ENCODE measurements at regions not wholly inside any gene's neighbourhood (a gene's known extent, or its start where the extent isn't known, plus 50 kb on each side); places are given as distances from the start of the nearest gene placed in this dataset.

DNA sequence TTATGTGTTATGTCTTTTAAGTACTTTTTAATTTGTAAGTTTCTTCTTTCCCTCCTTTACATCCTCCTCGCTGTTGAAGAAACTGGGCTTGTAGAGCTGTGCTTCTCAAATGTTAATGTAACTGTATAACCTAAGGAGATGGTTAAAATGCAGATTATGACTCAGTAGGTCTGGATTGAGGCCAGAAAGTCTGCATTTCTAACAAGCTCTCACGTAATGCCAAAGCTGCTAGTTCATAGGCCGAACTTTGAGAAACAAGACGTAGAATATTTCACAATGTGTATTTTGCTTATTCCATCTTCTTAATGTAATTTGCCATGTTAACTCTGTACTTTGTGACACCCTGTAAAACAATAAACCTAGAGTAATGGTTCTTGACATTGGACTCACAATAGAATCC lies 193.3 kb upstream of the SYT1 start:
- no peak overlapping the region for H2AK5ac ChIP-seq (ENCODE audit: low read depth, low read length)
- no peaks in the 10 kb centered on the region for H3K9me1 ChIP-seq (ENCODE audit: insufficient read depth, low read length)
- ATAC-seq (ENCODE audit: low read depth) (peak; percentile 63), DNase-seq (peak; percentile 96)
- POLR2A ChIA-PET (ENCODE audit: unreplicated experiment) = no interaction called here
- no peak overlapping the region for H2BK20ac ChIP-seq (ENCODE audit: low read depth, low read length)
- intact Hi-C loops (cut with micrococcal nuclease) (no loop called here), dilution Hi-C loops (cut with HindIII; ENCODE audit: low sequenced_read_pairs, unreplicated experiment) (no loop called here), in situ Hi-C loops (cut with MboI; ENCODE audit: low sequenced_read_pairs) (no loop called here)
- no peak overlapping the region for H3K14ac ChIP-seq (replicated peaks; ENCODE audit: low read depth, low read length)
- no peaks in the 10 kb centered on the region for H3K79me1 ChIP-seq (ENCODE audit: low read depth in 1 of 2, low read length in 2 of 2)
- H4K20me1 ChIP-seq (ENCODE audit: insufficient read depth, low read length) = no peaks in the 10 kb centered on the region
- H3K18ac ChIP-seq (ENCODE audit: low read depth, low read length) = no peak overlapping the region
- no peak overlapping the region for H2AK9ac ChIP-seq (replicated peaks; ENCODE audit: low read depth, low read length, poor library complexity)
- peak overlapping the region; percentile 32 for H2BK5ac ChIP-seq (ENCODE audit: low read depth, low read length, poor library complexity, severe bottlenecking)
- no peaks in the 10 kb centered on the region for H3K4me1 ChIP-seq (ENCODE audit: control insufficient read depth, insufficient read depth, low read length)
- no peak overlapping the region; a peak in 1 of 4 replicates for H4K8ac ChIP-seq (ENCODE audit: low read depth in 2 of 2, low read length in 2 of 2)
- H3K4ac ChIP-seq (ENCODE audit: low read depth, low read length) = no peak overlapping the region
- H3K9me3 ChIP-seq (ENCODE audit: control insufficient read depth, insufficient read depth, low read length) = no peaks in the 10 kb centered on the region
- no peak overlapping the region for H2BK120ac ChIP-seq (ENCODE audit: low read depth, low read length)
- no peak overlapping the region for H3K23ac ChIP-seq (ENCODE audit: low read depth, low read length)
- WGBS, 2 experiments (ENCODE audit: extremely low coverage in 2 of 2, insufficient read length in 1 of 2) = no CpG with 5 or more reads among the region's 4 CpGs
- H2AFZ ChIP-seq (replicated peaks; ENCODE audit: low read length, poor library complexity) = no peak overlapping the region
- no peak overlapping the region for H3K9ac ChIP-seq (ENCODE audit: low read depth, low read length)
- no peak overlapping the region for H3K56ac ChIP-seq (ENCODE audit: extremely low read depth, insufficient read depth, low read length)
- H2BK15ac ChIP-seq (ENCODE audit: low read depth, low read length) = no peak overlapping the region
- H3K36me3 ChIP-seq (ENCODE audit: control insufficient read depth, insufficient read depth, low read length) = no peaks in the 10 kb centered on the region
- TF ChIP-seq MXI1 (IDR thresholded peaks at IDR 0.05; ENCODE audit: borderline replicate concordance, low read depth, low read length) (no peak), NFE2L2 (IDR thresholded peaks at IDR 0.05; ENCODE audit: low read depth, low read length) (no peak), CEBPB (IDR thresholded peaks at IDR 0.05; ENCODE audit: low read depth, low read length) (peak; percentile 86), POLR2A (IDR thresholded peaks at IDR 0.05; ENCODE audit: low read depth, low read length) (no peak), MAZ (IDR thresholded peaks at IDR 0.05; ENCODE audit: borderline replicate concordance, low read depth, low read length) (no peak), FOS (IDR thresholded peaks at IDR 0.05; ENCODE audit: low read depth, low read length) (0 out of 2 replicates have a peak, but pooled peaks have one; percentile 38), CHD1 (IDR thresholded peaks at IDR 0.05; ENCODE audit: low read depth, low read length) (no peak), RCOR1 (IDR thresholded peaks at IDR 0.05; ENCODE audit: insufficient replicate concordance, low read length) (no peak)
- TF ChIP-seq, protein P1, sequence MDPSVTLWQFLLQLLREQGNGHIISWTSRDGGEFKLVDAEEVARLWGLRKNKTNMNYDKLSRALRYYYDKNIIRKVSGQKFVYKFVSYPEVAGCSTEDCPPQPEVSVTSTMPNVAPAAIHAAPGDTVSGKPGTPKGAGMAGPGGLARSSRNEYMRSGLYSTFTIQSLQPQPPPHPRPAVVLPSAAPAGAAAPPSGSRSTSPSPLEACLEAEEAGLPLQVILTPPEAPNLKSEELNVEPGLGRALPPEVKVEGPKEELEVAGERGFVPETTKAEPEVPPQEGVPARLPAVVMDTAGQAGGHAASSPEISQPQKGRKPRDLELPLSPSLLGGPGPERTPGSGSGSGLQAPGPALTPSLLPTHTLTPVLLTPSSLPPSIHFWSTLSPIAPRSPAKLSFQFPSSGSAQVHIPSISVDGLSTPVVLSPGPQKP (IDR thresholded peaks at IDR 0.05; ENCODE audit: borderline replicate concordance, low read depth, low read length) = no peak
- TF ChIP-seq, protein P2, sequence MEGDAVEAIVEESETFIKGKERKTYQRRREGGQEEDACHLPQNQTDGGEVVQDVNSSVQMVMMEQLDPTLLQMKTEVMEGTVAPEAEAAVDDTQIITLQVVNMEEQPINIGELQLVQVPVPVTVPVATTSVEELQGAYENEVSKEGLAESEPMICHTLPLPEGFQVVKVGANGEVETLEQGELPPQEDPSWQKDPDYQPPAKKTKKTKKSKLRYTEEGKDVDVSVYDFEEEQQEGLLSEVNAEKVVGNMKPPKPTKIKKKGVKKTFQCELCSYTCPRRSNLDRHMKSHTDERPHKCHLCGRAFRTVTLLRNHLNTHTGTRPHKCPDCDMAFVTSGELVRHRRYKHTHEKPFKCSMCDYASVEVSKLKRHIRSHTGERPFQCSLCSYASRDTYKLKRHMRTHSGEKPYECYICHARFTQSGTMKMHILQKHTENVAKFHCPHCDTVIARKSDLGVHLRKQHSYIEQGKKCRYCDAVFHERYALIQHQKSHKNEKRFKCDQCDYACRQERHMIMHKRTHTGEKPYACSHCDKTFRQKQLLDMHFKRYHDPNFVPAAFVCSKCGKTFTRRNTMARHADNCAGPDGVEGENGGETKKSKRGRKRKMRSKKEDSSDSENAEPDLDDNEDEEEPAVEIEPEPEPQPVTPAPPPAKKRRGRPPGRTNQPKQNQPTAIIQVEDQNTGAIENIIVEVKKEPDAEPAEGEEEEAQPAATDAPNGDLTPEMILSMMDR (conservative IDR thresholded peaks at IDR 0.05; ENCODE audit: low read depth, low read length) = no peak
- TF ChIP-seq, protein P3, sequence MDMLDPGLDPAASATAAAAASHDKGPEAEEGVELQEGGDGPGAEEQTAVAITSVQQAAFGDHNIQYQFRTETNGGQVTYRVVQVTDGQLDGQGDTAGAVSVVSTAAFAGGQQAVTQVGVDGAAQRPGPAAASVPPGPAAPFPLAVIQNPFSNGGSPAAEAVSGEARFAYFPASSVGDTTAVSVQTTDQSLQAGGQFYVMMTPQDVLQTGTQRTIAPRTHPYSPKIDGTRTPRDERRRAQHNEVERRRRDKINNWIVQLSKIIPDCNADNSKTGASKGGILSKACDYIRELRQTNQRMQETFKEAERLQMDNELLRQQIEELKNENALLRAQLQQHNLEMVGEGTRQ (IDR thresholded peaks at IDR 0.05; ENCODE audit: low read depth, low read length) = no peak
- H3K27me3 ChIP-seq (ENCODE audit: control insufficient read depth, insufficient read depth, low read length) = no peaks in the 10 kb centered on the region
- no TSS peak for BruUV-seq (replicated peaks)
- no peak overlapping the region for H3K4me3 ChIP-seq (ENCODE audit: insufficient read depth, low read depth, low read length)
- no peak overlapping the region for H4K5ac ChIP-seq (ENCODE audit: low read depth, low read length)
- CTCF ChIA-PET = no interaction called here
- no peak overlapping the region for H4K91ac ChIP-seq (ENCODE audit: insufficient read depth, low read depth, low read length)
- no peak overlapping the region for H3K4me2 ChIP-seq (ENCODE audit: low read depth, low read length)
- H3K27ac ChIP-seq (ENCODE audit: insufficient read depth, low read length) = no peak overlapping the region
